Natural killer cell treated with Interleukin-12 subunit alpha and Interleukin-12 subunit beta and Interleukin-15 and Interleukin-18, amount 100 ng/mL, for 72 hours (primary cell): ENCODE measurements at regions not wholly inside any gene's neighbourhood (a gene's known extent, or its start where the extent isn't known, plus 50 kb on each side); places are given as distances from the start of the nearest gene placed in this dataset.
"Not testable (repeated sequence)": the region's sequence is repeated elsewhere in the genome, so short reads cannot be mapped to it uniquely, and the experiment has no call there.

Experiments
- ATAC-seq, 2 donors: fragments of 150-1000 bp; cut with Tn5 transposase in 1 of 2; sonication (Bioruptor Pico), chemical (Tn5 transposase) in 1 of 2; 2 replicates each; pipeline ENCODE4 v1.10.0; 2021
- DNase-seq: peaks from one replicate; pipeline ENCODE4 v3.0.0; 2022; ENCODE audit warnings: low spot score
- H3K27ac Mint-ChIP-seq, 2 donors: 1 replicate in 1 of 2; 2 replicates in 1 of 2; pipeline ENCODE4 v1.8.0; 2022; ENCODE audit warnings: mixed read lengths in 2 of 2, mild to moderate bottlenecking in 1 of 2, moderate library complexity in 1 of 2
- H3K27me3 Mint-ChIP-seq, 2 donors: 1 replicate in 1 of 2; 2 replicates in 1 of 2; pipeline ENCODE4 v1.8.0; 2022; ENCODE audit warnings: mixed read lengths in 2 of 2
- H3K36me3 Mint-ChIP-seq: one replicate; pipeline ENCODE4 v1.8.0; 2022; ENCODE audit warnings: mixed read lengths
- H3K4me1 Mint-ChIP-seq, 2 donors: 1 replicate in 1 of 2; 2 replicates in 1 of 2; pipeline ENCODE4 v1.8.0; 2022; ENCODE audit warnings: low read depth in 2 of 2, mixed read lengths in 2 of 2, mild to moderate bottlenecking in 1 of 2
- H3K4me3 Mint-ChIP-seq: one replicate; pipeline ENCODE4 v1.8.0; 2022; ENCODE audit warnings: mixed read lengths
- H3K9me3 Mint-ChIP-seq: 2 replicates; pipeline ENCODE4 v1.8.0; 2022; ENCODE audit warnings: mixed read lengths

- Mint-ChIP-seq H3K36me3 (no peaks in the 10 kb centered on the region), H3K4me3 (no peak overlapping the region), H3K4me1 (no peaks in the 10 kb centered on the region), H3K9me3 (peaks cover 10% of the 10 kb centered on the region), H3K27me3 (no peaks in the 10 kb centered on the region), H3K27ac (no peak overlapping the region)
- ATAC-seq (no peak), DNase-seq (no peak)
These were observed 743.7 kb upstream of the GRAMD2B start for GRCh38 chr5:125679522-125679921.

- Mint-ChIP-seq H3K27ac (no peak overlapping the region), H3K36me3 (no peaks in the 10 kb centered on the region), H3K4me3 (no peak overlapping the region), H3K27me3 (peaks cover 0 to 2% of the 10 kb centered on the region in 2 donors), H3K4me1 (no peaks in the 10 kb centered on the region), H3K9me3 (peaks cover 9% of the 10 kb centered on the region)
- no peak for ATAC-seq
- no peak for DNase-seq
These were observed 739.5 kb upstream of the GRAMD2B start for GRCh38 chr5:125683669-125684068.

- no peak for ATAC-seq
- H3K27ac Mint-ChIP-seq = no peak overlapping the region
- no peaks in the 10 kb centered on the region for H3K4me1 Mint-ChIP-seq
- H3K27me3 Mint-ChIP-seq = peaks cover 0 to 2% of the 10 kb centered on the region in 2 donors
- DNase-seq = no peak
- no peaks in the 10 kb centered on the region for H3K36me3 Mint-ChIP-seq
- no peak overlapping the region for H3K4me3 Mint-ChIP-seq
- H3K9me3 Mint-ChIP-seq = peaks cover 12% of the 10 kb centered on the region
These were observed 737.4 kb upstream of the GRAMD2B start for GRCh38 chr5:125685771-125686170.

GRCh38 chr5:125691738-125692530, 731.3 kb upstream of the GRAMD2B start:
- not testable (repeated sequence) for ATAC-seq

GRCh38 chr5:125695996-125696655, 727.1 kb upstream of the GRAMD2B start:
- H3K27me3 Mint-ChIP-seq = no peaks in the 10 kb centered on the region
- no peaks in the 10 kb centered on the region for H3K4me1 Mint-ChIP-seq
- no peak overlapping the region for H3K4me3 Mint-ChIP-seq
- no peak overlapping the region for H3K27ac Mint-ChIP-seq
- ATAC-seq (no peak), DNase-seq (no peak)
- no peaks in the 10 kb centered on the region for H3K9me3 Mint-ChIP-seq
- H3K36me3 Mint-ChIP-seq = no peaks in the 10 kb centered on the region

More at GRCh38 chr5:125691738-125692530, 731.3 kb upstream of the GRAMD2B start:
- not testable (repeated sequence) for H3K27ac Mint-ChIP-seq, H3K4me1 Mint-ChIP-seq, H3K27me3 Mint-ChIP-seq, H3K9me3 Mint-ChIP-seq, DNase-seq, H3K4me3 Mint-ChIP-seq, H3K36me3 Mint-ChIP-seq

GRCh38 chr5:125696762-125697161, 726.4 kb upstream of the GRAMD2B start:
- Mint-ChIP-seq H3K9me3 (no peaks in the 10 kb centered on the region), H3K4me3 (no peak overlapping the region), H3K4me1 (no peaks in the 10 kb centered on the region), H3K27me3 (no peaks in the 10 kb centered on the region), H3K36me3 (no peaks in the 10 kb centered on the region), H3K27ac (no peak overlapping the region)
- DNase-seq = no peak
- ATAC-seq = no peak

- H3K4me3 Mint-ChIP-seq = no peak overlapping the region
- no peak overlapping the region for H3K27ac Mint-ChIP-seq
- no peaks in the 10 kb centered on the region for H3K4me1 Mint-ChIP-seq
- ATAC-seq = no peak
- no peaks in the 10 kb centered on the region for H3K36me3 Mint-ChIP-seq
- H3K9me3 Mint-ChIP-seq = no peaks in the 10 kb centered on the region
- DNase-seq = no peak
- no peaks in the 10 kb centered on the region for H3K27me3 Mint-ChIP-seq
These were observed 724.8 kb upstream of the GRAMD2B start for GRCh38 chr5:125698420-125698819.

GRCh38 chr5:125699860-125700259, 723.3 kb upstream of the GRAMD2B start:
- H3K27ac Mint-ChIP-seq = no peak overlapping the region

GRCh38 chr5:125700380-125700861, 722.8 kb upstream of the GRAMD2B start:
- Mint-ChIP-seq H3K4me1 (no peaks in the 10 kb centered on the region), H3K4me3 (no peak overlapping the region), H3K36me3 (peaks cover 12% of the 10 kb centered on the region), H3K27ac (no peak overlapping the region), H3K9me3 (peaks cover 4% of the 10 kb centered on the region), H3K27me3 (no peaks in the 10 kb centered on the region)
- DNase-seq = no peak
- ATAC-seq = no peak

More at GRCh38 chr5:125699860-125700259, 723.3 kb upstream of the GRAMD2B start:
- DNase-seq (no peak), ATAC-seq (no peak)
- no peak overlapping the region for H3K4me3 Mint-ChIP-seq
- peaks cover 12% of the 10 kb centered on the region for H3K36me3 Mint-ChIP-seq
- peaks cover 4% of the 10 kb centered on the region for H3K9me3 Mint-ChIP-seq
- no peaks in the 10 kb centered on the region for H3K4me1 Mint-ChIP-seq
- H3K27me3 Mint-ChIP-seq = no peaks in the 10 kb centered on the region

GRCh38 chr5:125703616-125704015, 719.6 kb upstream of the GRAMD2B start:
- H3K9me3 Mint-ChIP-seq = peaks cover 4% of the 10 kb centered on the region
- no peak overlapping the region for H3K27ac Mint-ChIP-seq
- ATAC-seq (no peak), DNase-seq (no peak)
- H3K4me1 Mint-ChIP-seq = no peaks in the 10 kb centered on the region
- H3K4me3 Mint-ChIP-seq = no peak overlapping the region
- H3K27me3 Mint-ChIP-seq = no peaks in the 10 kb centered on the region
- peaks cover 12% of the 10 kb centered on the region for H3K36me3 Mint-ChIP-seq

GRCh38 chr5:125704888-125705287, 718.3 kb upstream of the GRAMD2B start:
- Mint-ChIP-seq H3K4me3 (no peak overlapping the region), H3K36me3 (peaks cover 12% of the 10 kb centered on the region)

GRCh38 chr5:125708583-125708982, 714.6 kb upstream of the GRAMD2B start:
- Mint-ChIP-seq H3K27me3 (no peaks in the 10 kb centered on the region), H3K4me1 (no peaks in the 10 kb centered on the region), H3K27ac (no peak overlapping the region), H3K4me3 (no peak overlapping the region), H3K36me3 (peaks cover 11% of the 10 kb centered on the region), H3K9me3 (peaks cover 7% of the 10 kb centered on the region)
- DNase-seq = no peak
- no peak for ATAC-seq

More at GRCh38 chr5:125704888-125705287, 718.3 kb upstream of the GRAMD2B start:
- Mint-ChIP-seq H3K27ac (no peak overlapping the region), H3K4me1 (no peaks in the 10 kb centered on the region), H3K9me3 (peaks cover 7% of the 10 kb centered on the region), H3K27me3 (no peaks in the 10 kb centered on the region)
- DNase-seq = no peak
- ATAC-seq = no peak

GRCh38 chr5:125710745-125711144, 712.5 kb upstream of the GRAMD2B start:
- Mint-ChIP-seq H3K27me3 (no peaks in the 10 kb centered on the region), H3K36me3 (no peaks in the 10 kb centered on the region), H3K4me1 (no peaks in the 10 kb centered on the region), H3K27ac (no peak overlapping the region), H3K9me3 (peaks cover 9% of the 10 kb centered on the region), H3K4me3 (no peak overlapping the region)
- DNase-seq (no peak), ATAC-seq (no peak)

- H3K9me3 Mint-ChIP-seq = peaks cover 16% of the 10 kb centered on the region
- H3K27ac Mint-ChIP-seq = no peak overlapping the region
- H3K4me1 Mint-ChIP-seq = no peaks in the 10 kb centered on the region
- H3K36me3 Mint-ChIP-seq = no peaks in the 10 kb centered on the region
- H3K4me3 Mint-ChIP-seq = no peak overlapping the region
- no peaks in the 10 kb centered on the region for H3K27me3 Mint-ChIP-seq
- no peak for ATAC-seq
- DNase-seq = no peak
These were observed 710.8 kb upstream of the GRAMD2B start for GRCh38 chr5:125712397-125712796.
